ENCODE measurements at regions not wholly inside any gene's neighbourhood (a gene's known extent, or its start where the extent isn't known, plus 50 kb on each side); places are given as distances from the start of the nearest gene placed in this dataset.

DNA sequence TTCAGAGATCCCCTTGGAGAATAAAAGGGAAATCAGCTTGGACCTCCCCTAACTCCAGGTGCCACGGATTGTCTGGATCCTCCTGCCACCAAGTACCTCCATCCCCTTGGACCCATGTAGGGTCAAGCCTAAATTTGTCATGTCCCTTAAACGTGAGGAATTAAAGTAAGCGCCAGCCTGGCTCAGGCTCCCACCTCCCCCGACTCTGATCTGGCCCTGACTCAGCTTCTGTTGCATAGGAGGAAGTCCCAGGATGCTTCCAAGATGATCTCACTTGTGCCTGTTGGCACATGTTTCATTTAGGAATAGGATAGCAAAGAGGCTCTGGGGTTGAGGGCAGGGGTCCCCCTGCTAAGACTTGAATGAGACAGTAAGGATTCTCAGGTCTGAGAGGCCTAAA is 231.9 kb upstream of the JUN start:
- TF ChIP-seq YY1 (IDR thresholded peaks at IDR 0.05; ENCODE audit: insufficient read depth, insufficient read length) (no peak), ZNF274 (IDR thresholded peaks at IDR 0.05; ENCODE audit: low read depth, low read length) (no peak), SUZ12 (IDR thresholded peaks at IDR 0.05; ENCODE audit: extremely low read depth, insufficient read depth, insufficient read length) (no peak)
